Gastroesophageal sphincter (tissue), 3 donors: ENCODE measurements at regions not wholly inside any gene's neighbourhood (a gene's known extent, or its start where the extent isn't known, plus 50 kb on each side); places are given as distances from the start of the nearest gene placed in this dataset.

ENCODE experiments used
- EP300 ChIP-seq: sonication (generic); formaldehyde crosslinking; IDR thresholded peaks from one replicate; pipeline ENCODE4 v1.6.1; 2017; ENCODE audit warnings: antibody characterized with exemption, mild to moderate bottlenecking
- POLR2A ChIP-seq, 2 donors: fragments of 450-650 bp; IDR thresholded peaks; one replicate each; pipeline ENCODE4 v1.6.1; 2017; ENCODE audit warnings: antibody characterized with exemption in 2 of 2, mild to moderate bottlenecking in 2 of 2, moderate library complexity in 1 of 2
- TF ChIP-seq, protein P1 (sequence below), 4 experiments: fragments of 200-600 bp in 2 of 4; fragments of 450-650 bp in 2 of 4; sonication (generic) in 1 of 4; IDR thresholded peaks; one replicate each; pipeline ENCODE4 v1.5.1; 2017 to 2019; ENCODE audit warnings: antibody characterized with exemption in 4 of 4, mild to moderate bottlenecking in 2 of 4, moderate library complexity in 2 of 4

DNA sequence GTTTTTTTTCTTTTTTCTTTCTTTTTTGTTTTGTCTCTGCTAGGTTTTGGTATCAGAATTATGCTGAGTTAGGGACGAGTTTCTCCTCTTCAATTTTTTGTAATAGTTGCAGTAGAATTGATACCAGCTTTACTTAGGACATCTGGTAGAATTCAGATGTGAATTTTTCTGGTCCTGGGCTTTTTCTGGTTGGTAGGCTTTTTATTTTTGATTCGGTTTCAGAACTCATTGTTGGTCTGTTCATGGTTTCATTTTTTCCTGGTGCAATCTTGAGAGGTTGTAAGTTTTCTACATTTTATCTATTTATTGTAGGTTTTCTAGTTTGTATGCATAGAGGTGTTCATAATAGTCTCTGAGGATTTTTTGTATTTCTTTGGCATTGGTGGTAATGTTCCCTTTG lies 498.1 kb upstream of the CPEB2 start:
- TF ChIP-seq, protein P1, sequence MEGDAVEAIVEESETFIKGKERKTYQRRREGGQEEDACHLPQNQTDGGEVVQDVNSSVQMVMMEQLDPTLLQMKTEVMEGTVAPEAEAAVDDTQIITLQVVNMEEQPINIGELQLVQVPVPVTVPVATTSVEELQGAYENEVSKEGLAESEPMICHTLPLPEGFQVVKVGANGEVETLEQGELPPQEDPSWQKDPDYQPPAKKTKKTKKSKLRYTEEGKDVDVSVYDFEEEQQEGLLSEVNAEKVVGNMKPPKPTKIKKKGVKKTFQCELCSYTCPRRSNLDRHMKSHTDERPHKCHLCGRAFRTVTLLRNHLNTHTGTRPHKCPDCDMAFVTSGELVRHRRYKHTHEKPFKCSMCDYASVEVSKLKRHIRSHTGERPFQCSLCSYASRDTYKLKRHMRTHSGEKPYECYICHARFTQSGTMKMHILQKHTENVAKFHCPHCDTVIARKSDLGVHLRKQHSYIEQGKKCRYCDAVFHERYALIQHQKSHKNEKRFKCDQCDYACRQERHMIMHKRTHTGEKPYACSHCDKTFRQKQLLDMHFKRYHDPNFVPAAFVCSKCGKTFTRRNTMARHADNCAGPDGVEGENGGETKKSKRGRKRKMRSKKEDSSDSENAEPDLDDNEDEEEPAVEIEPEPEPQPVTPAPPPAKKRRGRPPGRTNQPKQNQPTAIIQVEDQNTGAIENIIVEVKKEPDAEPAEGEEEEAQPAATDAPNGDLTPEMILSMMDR (IDR thresholded peaks at IDR 0.05): no peak
- TF ChIP-seq POLR2A (IDR thresholded peaks at IDR 0.05) (no peak), EP300 (no peak)
